OCI-LY3 (cell line): ENCODE measurements at regions not wholly inside any gene's neighbourhood (a gene's known extent, or its start where the extent isn't known, plus 50 kb on each side); places are given as distances from the start of the nearest gene placed in this dataset.

ENCODE experiments used
- H2AFZ ChIP-seq: fragments of 200-600, 300-600 bp; shearing (Covaris generic); 2 replicates; pipeline ENCODE4 v1.6.0; 2014; ENCODE audit warnings: antibody characterized with exemption, low read depth, low read length
- H3K27ac ChIP-seq: fragments of 200-600, 300-600 bp; sonication (generic); 2 replicates; pipeline ENCODE4 v1.5.1; 2014; ENCODE audit warnings: mild to moderate bottlenecking, low read length, moderate library complexity, mixed read lengths
- H3K27me3 ChIP-seq: fragments of 200-600, 300-600 bp; sonication (generic); 2 replicates; pipeline ENCODE4 v1.6.1; 2014; ENCODE audit warnings: low read depth, low read length, mixed read lengths
- H3K36me3 ChIP-seq: fragments of 200-600, 300-600 bp; sonication (generic); replicated peaks from 2 replicates; pipeline ENCODE3; 2014; ENCODE audit warnings: low read depth, low read length, mixed read lengths
- H3K4me1 ChIP-seq: fragments of 300-600, 200-600 bp; sonication (generic); 2 replicates; pipeline ENCODE4 v1.6.1; 2014; ENCODE audit warnings: low read length, mixed read lengths
- H3K4me2 ChIP-seq: fragments of 200-600, 300-600 bp; sonication (generic); 2 replicates; pipeline ENCODE4 v1.6.1; 2014; ENCODE audit warnings: low read length, mixed read lengths
- H3K4me3 ChIP-seq: fragments of 300-600, 200-600 bp; sonication (generic); 2 replicates; pipeline ENCODE4 v1.5.1; 2014; ENCODE audit warnings: antibody characterized with exemption, mild to moderate bottlenecking, low read length, moderate library complexity
- H3K79me2 ChIP-seq: fragments of 300-600, 200-600 bp; shearing (Covaris generic); 2 replicates; pipeline ENCODE4 v1.6.1; 2014; ENCODE audit warnings: mild to moderate bottlenecking, low read length, mixed read lengths
- H3K9ac ChIP-seq: fragments of 300-600, 200-600 bp; shearing (Covaris generic); 2 replicates; pipeline ENCODE4 v1.6.0; 2014; ENCODE audit warnings: mild to moderate bottlenecking, low read length, moderate library complexity
- H3K9me3 ChIP-seq: fragments of 200-600, 300-600 bp; shearing (Covaris generic); 2 replicates; pipeline ENCODE4 v1.6.1; 2014; ENCODE audit warnings: low read length, mixed read lengths; ENCODE audit not compliant: insufficient read depth
- H4K20me1 ChIP-seq: fragments of 200-600, 300-600 bp; sonication (generic); 2 replicates; pipeline ENCODE4 v1.6.1; 2016; ENCODE audit warnings: low read length, mixed read lengths; ENCODE audit not compliant: insufficient read depth
- EZH2phosphoT487 ChIP-seq: fragments of 200-600 bp; shearing (Covaris generic); IDR thresholded peaks from 2 replicates; pipeline ENCODE4 v1.6.1; 2018; ENCODE audit warnings: antibody characterized with exemption, mixed run types, low read depth
- TF ChIP-seq, protein P1 (sequence below): fragments of 200-600, 300-600 bp; sonication (generic); IDR thresholded peaks from 2 replicates; pipeline ENCODE4 v1.5.1; 2014; ENCODE audit warnings: antibody characterized with exemption, low read length, low read depth

GRCh38 chr4:156015781-156016180 is 62.1 kb upstream of the CTSO start:
- Histone ChIP-seq H3K9me3 (no peaks in the 10 kb centered on the region), H3K79me2 (no peaks in the 10 kb centered on the region), H2AFZ (no peak overlapping the region), H3K36me3 (no peaks in the 10 kb centered on the region), H3K27ac (no peak overlapping the region), H3K9ac (no peak overlapping the region), H3K4me1 (no peaks in the 10 kb centered on the region), H3K4me3 (no peak overlapping the region), H3K27me3 (no peaks in the 10 kb centered on the region), H3K4me2 (no peak overlapping the region), H4K20me1 (no peaks in the 10 kb centered on the region)
- TF ChIP-seq, protein P1, sequence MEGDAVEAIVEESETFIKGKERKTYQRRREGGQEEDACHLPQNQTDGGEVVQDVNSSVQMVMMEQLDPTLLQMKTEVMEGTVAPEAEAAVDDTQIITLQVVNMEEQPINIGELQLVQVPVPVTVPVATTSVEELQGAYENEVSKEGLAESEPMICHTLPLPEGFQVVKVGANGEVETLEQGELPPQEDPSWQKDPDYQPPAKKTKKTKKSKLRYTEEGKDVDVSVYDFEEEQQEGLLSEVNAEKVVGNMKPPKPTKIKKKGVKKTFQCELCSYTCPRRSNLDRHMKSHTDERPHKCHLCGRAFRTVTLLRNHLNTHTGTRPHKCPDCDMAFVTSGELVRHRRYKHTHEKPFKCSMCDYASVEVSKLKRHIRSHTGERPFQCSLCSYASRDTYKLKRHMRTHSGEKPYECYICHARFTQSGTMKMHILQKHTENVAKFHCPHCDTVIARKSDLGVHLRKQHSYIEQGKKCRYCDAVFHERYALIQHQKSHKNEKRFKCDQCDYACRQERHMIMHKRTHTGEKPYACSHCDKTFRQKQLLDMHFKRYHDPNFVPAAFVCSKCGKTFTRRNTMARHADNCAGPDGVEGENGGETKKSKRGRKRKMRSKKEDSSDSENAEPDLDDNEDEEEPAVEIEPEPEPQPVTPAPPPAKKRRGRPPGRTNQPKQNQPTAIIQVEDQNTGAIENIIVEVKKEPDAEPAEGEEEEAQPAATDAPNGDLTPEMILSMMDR = no peak
- no peak for TF ChIP-seq EZH2phosphoT487

GRCh38 chr4:156006192-156006591 is 52.5 kb upstream of the CTSO start:
- no peak overlapping the region for H3K27ac ChIP-seq
- H3K9me3 ChIP-seq = no peaks in the 10 kb centered on the region
- H3K9ac ChIP-seq = no peak overlapping the region
- no peaks in the 10 kb centered on the region for H3K4me1 ChIP-seq
- no peaks in the 10 kb centered on the region for H3K27me3 ChIP-seq
- no peak overlapping the region for H3K4me2 ChIP-seq
- no peak overlapping the region for H3K4me3 ChIP-seq
- H3K36me3 ChIP-seq = no peaks in the 10 kb centered on the region
- TF ChIP-seq, protein P1 = no peak
- TF ChIP-seq EZH2phosphoT487 = no peak
- no peak overlapping the region for H2AFZ ChIP-seq
- no peaks in the 10 kb centered on the region for H4K20me1 ChIP-seq
- H3K79me2 ChIP-seq = no peaks in the 10 kb centered on the region
